HG03432 (cell line): ENCODE measurements at regions not wholly inside any gene's neighbourhood (a gene's known extent, or its start where the extent isn't known, plus 50 kb on each side); places are given as distances from the start of the nearest gene placed in this dataset.

Experiments
- ATAC-seq: cut with Tn5 transposase; IDR thresholded peaks from one replicate; pipeline ENCODE4 v1.9.1; 2021; ENCODE audit warnings: mild to moderate bottlenecking, moderate library complexity; ENCODE audit not compliant: unreplicated experiment

- ATAC-seq, result no peak
Measured at GRCh38 chr18:11237484-11237883, 88.1 kb upstream of the PIEZO2 start.

- no peak for ATAC-seq
Measured at GRCh38 chr18:11237066-11237465, 87.7 kb upstream of the PIEZO2 start.

DNA sequence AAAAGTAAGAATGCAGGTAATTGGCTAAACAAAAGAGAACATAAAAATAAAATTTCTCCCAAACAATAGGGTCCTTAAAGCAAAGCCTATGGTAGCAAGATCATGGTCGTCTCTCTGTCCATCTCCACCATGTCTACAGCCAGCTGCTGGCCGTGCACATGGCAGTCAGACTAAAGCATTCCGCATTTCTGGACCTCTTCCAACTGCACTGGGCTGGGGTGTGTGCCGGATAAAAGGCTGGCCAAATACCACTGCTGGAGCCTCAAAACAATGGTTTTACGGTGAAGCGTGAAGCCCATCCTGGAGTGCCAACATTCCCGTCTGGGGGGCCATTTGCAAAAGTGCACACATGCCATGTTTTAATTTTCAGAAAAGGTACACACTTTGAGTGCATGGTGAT is 74.8 kb upstream of the PIEZO2 start:
- no peak for ATAC-seq

DNA sequence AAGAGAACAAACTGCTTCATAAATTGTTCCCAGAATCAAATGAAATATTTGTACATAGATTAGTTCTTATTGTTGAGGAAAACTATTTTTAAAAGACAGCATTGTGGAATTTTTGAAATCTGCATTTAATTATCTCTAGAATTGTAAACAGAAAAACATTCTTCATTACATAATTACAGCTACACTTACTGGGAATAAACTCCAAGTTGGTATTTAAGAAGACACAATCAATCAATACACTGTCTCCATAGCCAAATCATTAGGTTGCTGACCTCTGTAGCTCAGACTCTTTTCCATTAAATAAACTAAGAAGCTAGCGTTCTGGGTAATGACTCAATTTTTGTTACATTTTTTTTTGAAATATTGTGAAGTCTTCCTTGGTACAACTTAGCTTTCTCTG is 70.2 kb upstream of the PIEZO2 start:
- no peak for ATAC-seq

DNA sequence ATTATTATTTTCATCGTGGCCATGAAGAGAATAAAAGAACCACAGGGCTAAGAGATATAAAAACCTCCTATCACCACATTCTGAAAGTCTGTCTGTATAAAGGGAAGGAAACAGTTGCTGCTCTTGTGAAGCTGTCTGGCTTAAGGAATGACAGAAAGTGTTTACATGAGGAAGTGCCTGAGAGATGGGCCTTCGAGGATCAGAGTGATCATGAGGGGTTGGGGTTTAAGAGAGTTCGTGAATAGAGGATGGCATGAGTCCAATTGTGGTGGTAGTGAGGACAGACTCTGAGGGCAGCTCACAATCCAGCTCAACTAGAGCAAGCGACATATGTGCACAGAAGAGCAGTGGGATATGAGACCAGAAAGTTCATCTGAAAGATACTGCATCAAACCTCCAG is 65.8 kb upstream of the PIEZO2 start:
- no peak for ATAC-seq

DNA sequence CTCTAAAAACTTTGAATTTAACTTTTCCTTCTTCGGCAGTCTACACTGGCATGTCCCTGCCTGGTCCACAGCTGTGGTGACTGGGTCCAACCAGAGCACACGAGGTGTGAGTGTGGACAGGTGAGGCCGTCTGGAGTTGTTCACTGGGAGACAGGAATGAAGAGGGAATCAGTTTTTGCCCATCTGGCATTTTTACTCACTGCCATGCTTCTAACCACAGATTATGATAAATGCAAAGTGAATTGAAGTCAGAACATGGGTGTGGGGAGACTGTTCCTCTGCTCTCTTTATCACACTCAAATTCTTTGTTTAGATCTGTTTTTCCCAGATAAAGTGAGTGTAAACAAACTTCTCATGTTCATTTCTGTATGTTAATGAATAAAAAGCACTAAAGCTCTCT is 54.7 kb upstream of the PIEZO2 start:
- no peak for ATAC-seq

DNA sequence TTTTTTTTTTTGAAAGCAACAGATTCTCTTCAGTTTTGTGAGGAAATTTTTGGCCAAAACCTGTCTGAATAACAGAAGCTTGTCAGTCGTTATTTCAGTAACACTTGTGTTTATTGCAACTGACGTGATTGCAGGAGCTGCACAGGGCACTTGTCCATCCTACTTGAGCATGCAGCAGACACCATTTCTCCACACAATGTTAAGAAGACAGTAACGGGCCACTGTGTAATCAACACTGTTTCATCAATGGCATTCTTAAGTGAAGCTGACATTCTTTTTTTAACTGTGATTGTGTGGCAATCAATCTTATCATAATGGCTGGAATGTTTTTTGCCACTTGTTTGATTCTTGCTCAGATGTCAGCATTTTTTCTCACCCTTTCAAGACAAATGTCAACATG is 50.1 kb upstream of the PIEZO2 start:
- ATAC-seq, result no peak
